OCI-LY7 (cell line): ENCODE measurements at regions not wholly inside any gene's neighbourhood (a gene's known extent, or its start where the extent isn't known, plus 50 kb on each side); places are given as distances from the start of the nearest gene placed in this dataset.
A peak's percentile ranks its signal among the peaks of the same experiment; 100 is the strongest.

Experiments used
- CTCF ChIP-seq: fragments of 200-600 bp; sonication (generic); conservative IDR thresholded peaks from 2 replicates; pipeline ENCODE4 v1.5.1; 2014; ENCODE audit warnings: mild to moderate bottlenecking, antibody characterized with exemption, low read length, moderate library complexity, mixed read lengths
- EZH2phosphoT487 ChIP-seq: fragments of 200-600 bp; sonication (generic); IDR thresholded peaks from 2 replicates; pipeline ENCODE4 v1.6.1; 2018; ENCODE audit warnings: low read depth, borderline replicate concordance, mild to moderate bottlenecking, mixed run types, antibody characterized with exemption, low read length, moderate library complexity, mixed read lengths

DNA sequence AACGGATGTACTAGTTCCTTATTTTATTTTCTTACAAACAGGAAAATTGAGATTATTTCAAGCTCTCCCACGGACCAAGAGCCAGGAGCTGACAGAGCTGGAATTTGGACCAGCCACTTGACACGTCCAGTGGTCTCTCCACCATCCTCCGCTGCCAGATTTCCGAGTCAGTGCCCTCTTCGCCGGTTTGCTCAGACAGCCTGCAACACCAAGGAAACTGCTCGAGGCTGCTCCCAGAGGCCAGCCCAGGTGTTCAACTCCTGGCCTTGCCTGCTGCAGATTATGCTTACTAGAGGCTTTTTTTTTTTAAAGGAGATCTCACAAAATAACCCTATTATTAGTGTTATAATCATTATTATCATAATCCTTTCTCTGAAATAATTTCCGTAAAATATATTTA lies 779.8 kb downstream of the RNF144A start:
- TF ChIP-seq CTCF (peak; percentile 45), EZH2phosphoT487 (no peak)
